Stimulated activated CD8-positive, alpha-beta memory T cell treated with anti-CD3 and anti-CD28 coated beads, Interleukin-15, amount 100 ng/mL, for 4 hours (primary cell): ENCODE measurements at regions not wholly inside any gene's neighbourhood (a gene's known extent, or its start where the extent isn't known, plus 50 kb on each side); places are given as distances from the start of the nearest gene placed in this dataset.
"Not testable (repeated sequence)": the region's sequence is repeated elsewhere in the genome, so short reads cannot be mapped to it uniquely, and the experiment has no call there.

ENCODE experiments used
- DNase-seq, 2 donors: peaks; one replicate each; pipeline ENCODE4 v3.0.0-alpha.2; 2020; ENCODE audit warnings: low read depth in 2 of 2

DNA sequence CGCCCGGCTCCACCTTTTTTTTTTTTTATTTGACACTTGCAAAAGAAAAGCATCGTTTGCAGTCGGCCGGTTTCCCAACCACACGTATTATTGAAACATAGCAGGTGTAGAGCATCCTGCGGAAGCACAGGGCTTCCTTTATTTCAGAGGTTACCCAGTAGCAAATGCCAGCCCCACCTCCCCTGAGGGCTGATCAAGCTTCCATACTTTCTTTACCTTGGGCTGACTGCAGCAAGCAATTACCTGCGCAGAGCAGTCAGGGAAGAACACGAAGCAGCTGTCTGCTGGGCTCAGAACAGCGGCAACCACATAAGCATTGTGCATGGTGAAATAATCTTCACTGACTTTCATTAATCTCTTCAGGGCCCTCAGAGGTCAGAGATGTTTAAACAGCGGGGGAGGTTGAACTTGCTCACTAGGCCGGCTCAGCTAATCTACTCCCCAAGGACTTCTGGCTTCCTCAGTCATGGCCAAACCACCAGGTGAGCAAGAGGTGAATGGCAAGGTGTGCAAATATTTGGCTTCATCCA is 784.7 kb upstream of the AUTS2 start:
- DNase-seq, result no peak

- DNase-seq, result no peak
Measured at GRCh38 chr7:68816491-68816890, 781.8 kb upstream of the AUTS2 start.

DNA sequence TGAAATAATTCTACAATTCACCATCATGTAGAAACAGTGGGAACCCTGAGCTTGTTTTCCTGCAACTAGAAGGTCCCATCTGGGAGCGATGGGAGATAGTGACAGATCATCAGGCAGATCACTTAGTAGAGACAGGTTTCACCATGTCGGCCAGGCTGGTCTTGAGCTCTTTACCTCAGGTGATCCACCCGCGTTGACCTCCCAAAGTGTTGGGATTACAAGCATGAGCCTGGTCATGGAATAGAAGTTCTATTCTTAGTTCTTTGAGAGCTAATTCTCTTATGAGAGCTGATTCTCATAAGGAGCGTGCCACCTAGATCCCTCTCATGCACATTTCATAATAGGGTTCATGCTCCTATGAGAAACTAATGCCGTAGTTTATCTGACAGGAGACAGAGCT is 778.0 kb upstream of the AUTS2 start:
- no peak for DNase-seq

GRCh38 chr7:68821846-68822245 is 776.4 kb upstream of the AUTS2 start:
- DNase-seq, result no peak

DNA sequence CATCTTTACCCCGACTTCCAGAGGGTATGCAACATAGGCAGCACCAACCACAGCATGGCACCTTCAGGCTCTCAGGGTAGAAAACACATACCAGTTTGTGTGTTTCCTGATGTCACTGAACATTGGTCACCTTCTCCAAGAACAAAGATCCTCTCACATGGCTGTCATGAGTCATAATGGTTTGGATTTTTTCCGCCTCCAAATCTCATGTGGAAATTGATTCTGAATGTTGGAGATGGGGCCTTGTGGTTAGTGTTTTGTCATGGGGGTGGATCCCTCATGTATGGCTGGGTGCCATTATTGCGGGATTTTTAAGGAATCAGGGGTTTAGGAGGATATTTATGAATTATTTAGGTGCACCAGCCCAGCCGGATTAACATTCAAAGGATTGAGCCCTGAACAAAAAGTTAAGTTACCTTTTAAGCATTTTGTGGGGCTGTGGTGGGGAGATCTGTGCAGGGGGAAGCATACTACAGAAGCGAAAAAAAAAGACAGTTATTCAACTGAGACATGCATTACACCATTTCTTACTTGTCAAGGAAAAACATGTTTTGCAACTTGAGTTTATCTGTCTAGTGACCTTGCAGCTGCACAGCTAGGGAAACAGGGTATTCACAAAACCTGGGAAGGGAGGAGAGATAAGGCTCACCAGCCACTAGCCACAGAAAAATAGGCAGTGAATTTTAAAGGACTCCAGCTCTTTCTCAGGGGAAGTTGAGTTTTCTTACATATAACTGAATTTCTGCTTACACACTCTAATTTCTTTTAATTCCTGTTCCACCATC is 774.1 kb upstream of the AUTS2 start:
- no peak for DNase-seq

DNA sequence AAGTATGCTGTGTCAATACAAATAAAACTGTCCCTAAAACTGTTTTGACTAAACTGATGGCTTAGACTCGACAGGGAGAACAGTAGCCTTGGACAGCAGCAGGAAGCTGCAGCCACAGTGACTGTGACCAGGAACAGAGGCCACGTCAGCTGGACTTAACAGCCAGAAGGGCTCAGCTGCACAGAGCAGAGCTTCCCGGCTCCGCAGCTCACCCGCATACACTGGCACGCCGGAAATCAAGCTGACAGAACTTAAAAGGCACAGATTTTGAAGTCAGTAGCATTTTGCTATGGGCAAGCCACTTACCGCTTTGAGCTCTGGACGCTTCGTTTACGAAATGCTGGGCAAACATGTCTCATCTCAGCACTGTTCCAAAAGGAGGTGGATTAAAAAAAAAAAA is 769.7 kb upstream of the AUTS2 start:
- DNase-seq, result no peak

DNA sequence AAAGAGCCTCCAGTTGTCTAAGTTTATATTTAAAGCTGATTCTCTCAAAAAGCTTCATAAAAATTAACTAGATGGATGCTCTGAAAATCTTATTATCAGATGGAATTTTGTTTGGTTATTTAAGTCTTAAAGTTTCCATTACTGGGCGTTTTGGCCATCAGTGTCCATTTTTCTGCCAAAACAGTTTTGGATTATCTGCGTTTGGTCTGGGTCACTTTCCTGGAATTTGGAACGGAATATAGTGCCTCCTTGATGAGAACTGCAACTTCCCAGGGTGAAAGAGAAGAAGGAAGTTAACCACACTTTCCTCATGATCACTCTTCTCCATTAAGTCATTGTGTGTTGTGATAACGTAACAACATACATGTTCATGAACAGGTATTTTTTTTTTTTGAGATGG is 764.9 kb upstream of the AUTS2 start:
- no peak for DNase-seq

GRCh38 chr7:68839014-68839413 is 759.3 kb upstream of the AUTS2 start:
- no peak for DNase-seq

GRCh38 chr7:68840991-68841390 is 757.3 kb upstream of the AUTS2 start:
- DNase-seq, result no peak

GRCh38 chr7:68843985-68844384 is 754.3 kb upstream of the AUTS2 start:
- not testable (repeated sequence) for DNase-seq

GRCh38 chr7:68846811-68847325 is 751.4 kb upstream of the AUTS2 start:
- no peak for DNase-seq

DNA sequence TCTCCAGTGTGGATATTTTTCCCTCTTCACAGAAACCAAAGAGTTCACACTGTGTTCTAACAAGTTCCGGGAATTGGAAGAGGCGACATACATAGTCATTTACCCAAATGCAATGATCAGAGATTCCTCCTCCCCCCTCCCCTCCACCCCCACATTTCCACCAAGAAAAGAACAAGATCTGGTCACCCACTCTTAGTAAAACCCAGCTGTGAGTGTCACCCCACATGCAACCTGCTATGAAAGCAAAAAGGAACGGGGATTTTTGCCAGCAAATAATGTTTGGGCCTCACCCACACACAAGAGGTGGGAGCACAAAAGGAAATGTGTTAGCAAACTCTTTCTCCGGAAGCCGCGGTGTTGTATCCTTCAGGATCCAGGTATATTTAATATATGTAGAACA is 745.0 kb upstream of the AUTS2 start:
- no peak for DNase-seq

DNA sequence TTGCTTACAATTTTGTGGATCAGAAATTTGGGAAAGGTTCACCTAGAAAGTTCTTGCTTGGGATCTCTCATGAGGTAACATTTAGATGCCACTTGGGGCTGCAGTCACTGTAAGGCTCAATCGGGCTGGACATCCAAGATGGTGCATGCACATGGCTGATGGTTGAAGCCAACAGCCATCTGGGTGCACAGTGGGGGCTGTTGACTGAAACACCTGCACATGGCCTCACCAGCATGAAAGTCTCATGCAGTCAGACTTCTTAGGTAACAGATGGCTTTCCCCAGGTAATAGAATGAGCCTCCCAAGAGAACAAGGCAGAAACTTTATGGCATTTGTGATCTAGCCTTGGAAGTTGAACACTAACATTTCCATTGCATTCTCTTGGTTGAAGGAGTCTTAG is 740.7 kb upstream of the AUTS2 start:
- no peak for DNase-seq

- no peak for DNase-seq
Measured at GRCh38 chr7:68858497-68858896, 739.8 kb upstream of the AUTS2 start.

DNA sequence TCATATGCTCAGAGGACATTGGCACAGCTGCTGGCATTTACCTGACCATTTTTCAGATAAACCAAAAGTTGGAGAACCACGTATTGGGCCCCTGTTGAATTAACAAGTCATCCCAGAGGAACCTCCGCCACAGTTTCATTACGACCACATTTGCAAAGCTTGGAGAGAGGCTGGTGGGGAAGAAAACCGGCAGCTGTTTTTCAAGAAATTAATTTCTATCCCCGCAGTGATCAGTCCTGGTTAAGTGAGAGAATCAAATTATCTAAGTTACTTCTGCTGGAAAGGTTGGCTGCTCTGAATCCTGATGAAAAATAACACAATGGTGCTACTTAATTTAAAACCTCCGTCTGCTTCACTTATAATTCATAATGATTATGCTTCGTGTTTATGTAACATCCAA is 737.1 kb upstream of the AUTS2 start:
- no peak for DNase-seq

DNA sequence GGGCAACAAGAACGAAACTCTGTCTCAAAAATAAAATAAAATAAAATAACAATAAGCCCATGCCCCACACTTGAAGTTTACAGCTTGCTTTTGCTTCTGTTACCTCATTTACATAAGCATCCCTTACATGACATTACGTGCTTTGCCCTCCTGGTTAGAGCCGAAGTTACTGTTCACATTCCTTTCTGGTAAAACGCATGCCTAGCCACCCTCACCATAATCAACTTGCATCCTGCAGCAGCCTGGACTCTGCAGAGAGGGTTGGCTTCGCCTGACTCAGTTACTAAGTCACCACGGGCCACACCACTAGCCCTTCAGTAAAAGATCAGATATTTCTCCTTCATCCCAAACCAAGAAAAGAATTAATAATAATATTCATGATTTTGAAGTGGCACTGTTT is 736.0 kb upstream of the AUTS2 start:
- no peak for DNase-seq

- no peak for DNase-seq
Measured at GRCh38 chr7:68862736-68863135, 735.5 kb upstream of the AUTS2 start.

- DNase-seq, result no peak
Measured at GRCh38 chr7:68865351-68866199, 732.7 kb upstream of the AUTS2 start.

GRCh38 chr7:68866200-68866570 is 732.1 kb upstream of the AUTS2 start:
- no peak for DNase-seq

DNA sequence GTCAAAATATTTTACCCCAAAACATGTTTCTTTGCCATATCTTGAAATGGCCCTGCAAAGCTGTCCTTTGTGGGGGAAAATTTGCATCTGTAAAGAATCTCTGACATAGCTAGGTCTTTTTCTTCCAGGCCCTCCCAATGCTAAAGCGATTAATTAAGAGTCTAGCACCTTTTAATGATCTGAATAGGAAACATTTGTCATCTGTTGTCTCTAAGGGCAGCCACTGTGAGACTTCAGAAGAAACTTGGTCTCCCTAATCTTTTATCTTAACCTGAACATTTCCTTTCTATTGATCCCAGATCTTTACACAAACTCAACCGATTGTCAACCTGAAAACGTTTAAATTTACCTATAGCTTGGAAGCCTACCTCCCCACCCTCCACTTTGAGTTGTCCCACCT is 731.6 kb upstream of the AUTS2 start:
- not testable (repeated sequence) for DNase-seq

- DNase-seq, result no peak
Measured at GRCh38 chr7:68868978-68869377, 729.3 kb upstream of the AUTS2 start.

GRCh38 chr7:68873616-68874015 is 724.7 kb upstream of the AUTS2 start:
- DNase-seq, result no peak

DNA sequence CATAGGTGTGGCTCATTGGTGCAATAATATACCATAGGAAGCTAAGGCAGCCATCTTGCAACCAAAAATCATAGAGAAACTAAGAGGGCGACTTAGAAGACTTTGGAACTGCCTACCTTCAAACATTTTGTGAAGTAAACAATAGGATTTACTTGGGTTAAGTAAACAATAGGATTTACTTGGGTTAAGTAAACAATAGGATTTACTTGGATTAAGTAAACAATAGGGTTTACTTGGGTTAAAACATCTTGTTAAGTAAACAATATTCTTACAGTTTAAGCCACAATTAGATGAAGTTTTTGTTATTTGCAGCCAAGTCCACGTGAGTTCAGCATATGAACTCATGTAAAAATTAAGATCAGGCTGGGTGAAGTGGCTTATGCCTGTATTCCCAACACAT is 722.4 kb upstream of the AUTS2 start:
- no peak for DNase-seq
